Stimulated activated CD4-positive, alpha-beta T cell treated with anti-CD3 and anti-CD28 coated beads, Interleukin-2, amount 100 ng/mL, for 4 hours (primary cell): ENCODE measurements at regions not wholly inside any gene's neighbourhood (a gene's known extent, or its start where the extent isn't known, plus 50 kb on each side); places are given as distances from the start of the nearest gene placed in this dataset.
"Not testable (repeated sequence)": the region's sequence is repeated elsewhere in the genome, so short reads cannot be mapped to it uniquely, and the experiment has no call there.

ENCODE experiments used
- DNase-seq: peaks from one replicate; pipeline ENCODE4 v3.0.0-alpha.2; 2020; ENCODE audit warnings: low read depth

DNA sequence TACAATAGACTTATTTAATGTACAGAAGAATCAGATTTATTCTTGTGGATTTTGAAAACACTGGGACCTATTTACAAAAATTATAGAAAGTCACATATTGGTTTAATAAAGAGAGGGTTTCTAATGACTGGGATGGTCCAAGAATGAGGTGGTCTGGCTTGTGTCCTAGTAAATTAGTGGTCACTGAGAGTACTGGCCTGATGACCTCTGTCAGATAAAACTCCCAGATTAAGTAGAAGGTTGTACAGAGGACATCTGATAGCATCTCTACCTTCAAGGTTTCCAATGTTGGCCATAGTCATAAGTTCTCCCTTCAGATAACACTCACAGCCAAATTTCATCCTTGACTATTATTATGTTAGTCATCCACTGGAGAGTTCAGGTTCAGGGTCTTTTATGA is 692.9 kb downstream of the MTRR start:
- DNase-seq: no peak

DNA sequence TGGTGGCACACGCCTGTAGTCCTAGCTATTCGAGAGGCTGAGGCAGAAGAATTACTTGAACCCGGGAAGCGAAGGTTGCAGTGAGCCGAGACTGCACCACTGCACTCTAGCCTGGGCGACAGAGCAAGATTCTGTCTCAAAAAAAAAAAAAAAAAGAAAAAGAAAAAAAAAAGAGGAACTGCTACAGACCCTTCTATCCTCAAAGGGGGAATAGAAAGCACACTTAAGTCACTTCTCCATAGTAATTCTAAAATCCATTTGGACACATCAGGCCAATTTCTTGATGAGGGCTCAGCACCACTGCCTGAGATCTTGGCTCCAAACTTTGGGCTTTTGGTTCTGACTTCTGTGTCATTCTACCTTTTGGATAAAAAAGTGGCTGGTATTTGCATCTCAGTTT is 694.6 kb downstream of the MTRR start:
- DNase-seq: not testable (repeated sequence)

DNA sequence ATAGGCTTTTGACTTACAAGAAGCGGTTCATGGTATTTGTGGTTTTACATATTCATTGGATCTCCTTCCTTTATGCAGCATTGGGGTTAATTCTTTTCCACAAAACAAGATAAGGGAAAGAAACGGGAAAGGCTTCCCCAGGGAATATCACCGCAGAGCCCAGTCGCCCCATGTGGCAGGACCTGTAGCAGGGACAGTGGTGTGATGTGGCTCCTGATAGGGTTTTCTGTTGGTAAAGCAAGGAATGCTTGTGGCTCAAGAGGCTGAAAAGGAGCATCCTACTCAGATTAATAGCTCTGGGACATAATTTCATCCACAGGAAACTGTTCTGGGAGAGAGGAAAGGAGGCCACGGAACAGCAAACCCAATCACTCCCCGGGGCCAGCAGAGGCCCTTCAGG is 699.9 kb downstream of the MTRR start:
- no peak for DNase-seq

DNA sequence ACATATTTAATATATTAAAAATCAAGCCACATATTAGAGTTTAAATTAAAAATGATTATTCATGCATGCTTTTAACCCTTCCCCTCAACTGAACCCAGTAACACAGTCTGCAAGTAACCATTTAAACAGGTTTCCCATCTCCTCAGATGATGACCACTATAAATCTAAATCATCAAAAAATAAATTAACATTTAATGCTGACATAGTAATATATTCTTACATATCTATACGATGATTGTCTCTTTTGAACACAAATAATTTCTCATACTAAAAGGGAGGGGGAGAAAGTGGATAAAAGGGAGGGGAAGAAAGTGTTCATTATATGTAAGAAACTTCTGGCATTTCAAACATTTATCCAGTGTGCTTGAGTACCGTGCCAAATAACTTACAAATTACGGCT is 701.6 kb downstream of the MTRR start:
- no peak for DNase-seq

DNA sequence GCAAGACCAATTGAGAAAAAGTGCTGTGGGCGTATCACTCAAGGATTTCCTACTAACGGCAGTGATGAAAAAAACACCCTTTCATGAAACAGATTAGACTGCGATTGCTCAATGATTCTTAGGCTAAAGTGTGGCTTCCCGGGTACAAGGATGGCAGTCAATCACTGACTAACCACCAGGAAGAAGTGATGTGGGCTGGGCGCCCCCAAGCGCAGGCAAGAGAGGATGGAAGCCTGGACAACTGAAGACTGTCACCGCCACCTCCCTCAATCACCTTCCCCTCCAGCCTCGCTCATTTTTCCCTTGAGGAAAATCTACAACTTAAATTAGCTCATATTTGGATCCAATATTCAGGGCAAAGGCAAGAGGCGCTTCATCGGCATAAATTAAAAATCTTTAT is 707.2 kb downstream of the MTRR start:
- no peak for DNase-seq

DNA sequence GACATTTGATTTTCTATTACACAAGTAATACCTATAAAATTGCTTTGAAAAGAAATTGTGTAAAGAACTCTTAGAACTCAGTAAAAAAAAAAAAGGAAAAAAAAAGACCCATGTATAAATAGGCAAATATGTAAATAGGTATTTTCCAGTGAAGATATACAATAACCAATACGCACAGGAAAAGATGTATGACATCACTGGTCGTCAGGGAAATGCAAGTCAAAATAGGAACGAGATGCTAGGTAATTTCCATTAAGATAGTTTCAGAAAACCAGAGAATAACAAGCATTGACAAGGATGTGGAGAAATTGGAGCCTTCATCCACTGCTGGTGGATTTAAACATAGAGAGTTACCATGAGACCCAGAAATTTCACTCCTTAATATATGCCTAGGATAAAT is 708.8 kb downstream of the MTRR start:
- DNase-seq: no peak

DNA sequence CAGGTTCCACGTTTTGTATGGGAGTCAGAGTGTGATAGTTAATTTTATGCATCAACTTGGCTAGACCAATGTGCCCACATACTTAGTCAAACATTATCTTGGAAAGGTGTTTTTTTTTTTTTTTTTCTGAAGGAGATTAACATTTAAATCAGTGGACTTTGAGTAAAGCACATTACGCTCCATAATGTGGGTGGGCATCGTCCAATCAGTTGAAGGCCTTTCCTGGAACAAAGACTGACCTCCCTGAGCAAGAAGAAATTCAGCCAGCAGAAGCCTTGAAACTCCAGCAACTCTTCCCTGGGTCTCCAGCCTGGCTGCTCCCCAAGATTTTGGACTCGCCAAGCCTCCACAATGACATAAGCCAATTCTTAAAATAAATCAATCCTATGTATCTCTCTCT is 711.4 kb downstream of the MTRR start:
- no peak for DNase-seq

DNA sequence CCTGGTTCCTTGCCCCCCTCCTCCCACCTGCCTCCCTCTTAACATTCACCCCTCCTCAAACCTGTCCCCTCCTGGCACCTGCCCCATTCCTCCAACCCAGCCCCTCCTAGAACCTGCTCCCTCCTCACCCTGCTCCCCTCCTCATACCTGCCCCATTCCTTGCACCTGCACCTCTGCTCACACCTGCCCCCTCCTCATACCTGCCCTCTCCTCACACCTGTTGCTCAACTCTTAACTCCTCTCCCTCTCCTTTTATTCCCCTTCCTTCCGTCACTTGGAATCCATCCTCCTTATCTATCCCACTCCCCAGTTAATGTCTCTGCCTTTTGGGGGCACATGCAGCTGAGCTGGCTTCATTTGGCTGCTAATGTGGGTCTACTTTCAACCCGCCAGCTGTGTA is 712.1 kb downstream of the MTRR start:
- DNase-seq: no peak

DNA sequence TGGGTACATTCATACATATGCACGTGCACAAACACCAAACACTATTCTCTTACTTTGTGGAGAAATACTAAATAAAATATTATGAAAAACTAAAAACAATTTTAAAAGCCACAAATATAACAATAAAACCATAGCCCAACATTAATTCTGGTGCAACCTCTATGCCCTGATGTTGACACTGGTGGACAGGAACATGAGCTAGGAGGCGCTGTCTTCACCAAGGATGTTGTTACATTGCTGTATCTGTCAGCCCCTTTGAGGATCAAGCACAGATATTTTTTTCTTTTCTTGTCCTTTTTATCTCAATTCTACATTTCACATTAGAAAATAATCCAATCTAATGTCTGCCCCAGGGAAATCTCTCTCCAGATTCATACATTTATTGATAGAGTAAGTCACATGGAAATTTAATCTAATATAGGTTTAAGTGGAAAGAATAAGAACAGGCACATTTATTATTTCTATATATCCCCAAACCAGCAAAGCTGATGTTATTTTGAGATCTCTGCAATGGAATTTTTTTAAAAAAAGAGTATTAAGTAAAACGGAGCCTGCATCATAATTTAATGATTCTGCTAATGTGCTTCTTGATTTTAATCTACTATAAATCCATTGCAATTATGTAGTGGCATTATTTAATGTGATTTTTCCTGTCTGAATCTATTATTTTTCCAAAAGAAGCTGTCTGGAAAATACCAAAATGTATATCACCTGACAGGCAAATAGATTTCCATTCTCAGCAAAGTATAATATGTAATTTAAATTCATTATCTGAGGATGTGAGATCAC is 716.5 kb downstream of the MTRR start:
- DNase-seq: no peak

DNA sequence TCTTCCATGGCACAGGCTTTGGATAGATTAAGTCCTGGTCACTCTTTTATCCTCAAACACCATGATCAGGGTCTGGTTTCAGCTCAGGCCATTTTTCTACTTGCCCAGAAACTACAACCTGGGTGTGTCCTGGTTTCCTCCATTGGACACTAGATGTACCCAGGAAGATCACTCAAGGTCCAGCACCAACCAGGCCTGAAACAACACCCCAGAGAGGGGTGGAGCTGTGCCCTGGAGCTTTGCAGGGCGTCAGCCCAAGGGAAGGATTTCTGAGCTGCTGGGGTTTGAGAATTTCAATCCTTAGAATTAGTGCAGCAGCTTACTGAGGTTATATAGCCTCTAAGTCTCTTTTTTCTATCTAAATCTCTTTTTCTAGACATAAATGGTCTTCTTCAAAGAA is 722.0 kb downstream of the MTRR start:
- DNase-seq: no peak

DNA sequence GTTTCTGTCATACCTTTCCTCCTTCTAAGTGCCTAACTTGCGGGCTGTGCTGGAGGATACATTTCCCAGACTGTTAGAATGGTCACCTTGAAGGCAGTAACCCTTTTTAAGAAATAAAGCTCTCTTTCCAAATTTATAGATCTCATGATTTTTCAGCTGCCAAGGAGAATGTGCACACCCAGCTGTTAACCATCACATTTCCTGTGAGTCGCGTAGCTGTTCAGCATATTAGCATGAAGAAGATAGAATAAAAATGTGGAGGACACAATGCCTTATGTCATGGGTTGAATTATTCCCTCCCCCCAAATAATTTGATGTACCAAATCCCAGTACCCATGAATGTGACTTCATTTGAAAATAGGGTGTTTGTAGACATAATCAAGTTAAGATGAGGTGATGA is 729.4 kb downstream of the MTRR start:
- DNase-seq: no peak

DNA sequence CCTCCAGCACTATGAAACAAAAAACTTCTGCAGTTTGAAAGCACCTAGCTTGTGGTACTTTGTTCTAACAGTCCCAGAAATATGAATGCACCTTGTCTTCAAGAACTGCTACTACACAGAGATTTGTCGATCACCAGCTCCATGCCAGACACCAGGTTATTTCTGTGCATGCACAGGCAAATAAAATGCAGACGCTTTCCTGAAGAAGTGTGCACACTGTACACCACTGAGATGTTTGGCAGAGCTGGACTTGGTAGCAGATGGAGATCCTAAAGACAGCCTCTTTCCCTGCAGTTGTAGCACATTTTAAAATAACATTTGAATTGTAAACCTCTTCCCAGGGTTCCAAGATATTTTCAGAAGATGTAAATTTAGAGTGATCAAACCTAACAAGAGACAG is 730.0 kb downstream of the MTRR start:
- DNase-seq: no peak

DNA sequence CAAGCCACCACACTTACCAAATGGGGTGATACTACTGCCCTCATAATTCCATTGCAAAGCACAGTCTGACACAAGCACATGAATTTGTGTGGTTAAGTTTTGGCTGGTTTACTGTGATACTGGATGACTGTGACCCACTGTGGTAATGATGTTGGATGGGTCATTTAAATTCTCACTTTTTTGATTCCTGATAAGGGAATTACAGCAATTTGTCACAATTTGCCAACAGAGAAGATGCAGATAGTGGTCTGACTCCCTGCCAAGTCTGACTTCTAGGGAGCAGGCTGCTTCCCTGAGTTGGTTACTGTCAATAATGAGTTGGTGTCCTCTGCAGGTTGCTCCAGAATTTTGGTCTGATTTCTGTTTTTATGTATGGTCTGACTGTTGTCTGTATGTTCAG is 731.9 kb downstream of the MTRR start:
- no peak for DNase-seq

DNA sequence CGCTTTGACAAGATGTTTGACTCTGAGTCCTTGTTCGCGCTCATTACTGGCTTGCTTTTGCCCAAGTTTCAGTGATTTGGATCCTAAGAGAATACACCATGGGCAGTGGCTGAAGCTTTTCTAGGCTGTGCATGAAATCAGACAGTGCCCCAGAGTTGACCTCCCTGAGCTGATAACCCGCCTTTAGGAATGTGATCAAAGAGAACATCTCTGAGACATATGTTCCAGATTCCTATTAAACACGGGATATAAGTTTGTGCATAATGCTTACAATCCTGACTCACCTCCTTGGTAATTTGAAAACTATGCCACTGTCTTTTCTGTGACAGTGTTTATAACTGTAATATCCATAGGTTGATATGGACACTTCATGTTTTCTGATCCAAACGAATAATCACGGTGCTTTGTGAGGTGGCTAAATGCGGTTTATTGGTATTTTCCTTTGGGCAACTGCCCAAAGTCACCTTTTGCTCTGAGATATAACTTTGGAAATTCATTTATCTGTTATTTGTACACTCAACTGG is 732.9 kb downstream of the MTRR start:
- DNase-seq: no peak

DNA sequence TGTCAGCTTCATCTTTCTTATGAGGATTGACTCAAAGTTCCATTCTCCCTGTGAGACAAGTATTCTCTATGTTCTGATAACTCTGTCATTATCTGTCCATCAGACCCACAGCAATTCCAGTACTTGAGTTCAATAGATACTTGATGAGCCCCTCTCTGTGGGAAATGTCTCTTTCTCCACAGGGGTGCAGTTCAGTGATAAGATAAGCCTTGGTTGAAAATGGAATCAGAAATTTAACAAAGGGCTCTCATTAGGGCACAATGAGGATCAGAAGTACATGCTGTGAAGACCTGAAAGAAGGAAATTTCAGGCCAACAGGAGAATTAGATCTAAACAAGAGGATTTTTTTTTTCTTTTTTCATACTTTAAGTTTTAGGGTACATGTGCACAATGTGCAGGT is 737.3 kb downstream of the MTRR start:
- no peak for DNase-seq

DNA sequence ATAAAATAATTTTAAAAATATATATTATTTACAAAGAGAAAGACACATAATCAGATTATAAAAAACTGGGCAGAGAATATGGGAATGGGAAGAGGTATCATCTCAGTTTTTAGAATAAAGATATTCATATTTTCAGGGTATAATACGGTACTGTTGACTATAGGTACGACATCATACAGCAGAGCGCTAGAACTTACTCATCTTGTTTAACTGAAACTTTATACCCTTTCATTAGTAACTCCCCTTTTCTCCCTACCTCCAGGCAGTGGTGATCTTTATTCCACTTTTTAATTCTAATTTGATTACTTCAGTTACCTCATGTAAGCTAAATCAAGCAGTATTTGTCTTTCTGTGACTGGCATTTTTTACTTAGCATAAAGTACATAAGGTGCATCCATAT is 742.1 kb downstream of the MTRR start:
- DNase-seq: no peak

DNA sequence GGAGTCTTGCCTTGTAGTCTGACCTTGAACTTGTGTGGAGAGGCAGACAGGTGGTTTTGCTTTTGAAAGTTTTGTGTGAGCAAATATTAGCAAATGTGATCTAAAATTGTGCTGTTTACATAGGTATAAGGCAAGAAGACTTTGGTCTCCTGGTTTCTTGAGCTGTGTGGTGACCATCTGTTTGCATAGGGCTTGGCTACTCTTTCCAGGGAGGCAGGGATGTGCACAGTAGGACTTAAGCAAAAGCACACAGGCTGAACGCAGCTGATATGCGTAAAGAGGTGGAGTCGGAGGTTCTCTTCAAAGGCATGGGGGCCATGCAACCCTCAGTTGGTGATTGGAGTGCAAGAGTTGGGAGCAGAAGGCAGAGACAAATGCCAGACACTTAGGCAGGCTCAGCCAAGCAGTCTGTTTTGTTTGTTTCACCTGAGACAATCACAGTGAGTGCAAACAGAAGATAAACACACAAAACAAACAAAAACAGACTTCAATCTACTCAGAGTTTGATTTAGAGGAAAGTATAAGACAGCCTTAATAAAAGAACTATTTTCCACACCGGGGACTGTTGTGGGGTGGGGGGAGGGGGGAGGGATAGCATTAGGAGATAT is 744.2 kb downstream of the MTRR start:
- no peak for DNase-seq

DNA sequence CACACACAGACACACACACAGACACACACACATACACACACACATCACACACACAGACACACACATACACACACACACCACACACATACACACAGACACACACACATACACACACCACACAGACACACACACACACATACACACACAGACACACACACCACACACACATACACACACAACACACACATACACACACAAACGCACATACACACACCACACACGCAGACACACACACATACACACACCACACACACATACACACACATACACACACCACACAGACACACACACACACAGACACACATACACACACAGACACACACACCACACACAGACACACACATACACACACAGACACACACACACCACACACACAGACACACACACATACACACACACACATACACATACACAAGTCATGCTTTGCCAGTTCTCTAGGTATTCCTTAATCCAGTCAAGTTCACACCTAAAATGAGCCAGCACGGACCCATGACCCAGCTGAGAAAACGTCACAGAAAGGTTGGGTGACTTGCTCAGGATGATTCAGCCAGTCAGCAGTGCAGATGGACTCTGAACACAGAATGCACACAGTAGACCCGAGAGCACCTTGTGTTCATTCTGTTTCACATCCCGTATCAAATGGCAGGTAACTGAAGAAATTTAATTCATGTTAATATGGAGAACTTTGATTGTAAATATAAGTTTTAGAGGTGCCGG is 746.4 kb downstream of the MTRR start:
- DNase-seq: no peak

DNA sequence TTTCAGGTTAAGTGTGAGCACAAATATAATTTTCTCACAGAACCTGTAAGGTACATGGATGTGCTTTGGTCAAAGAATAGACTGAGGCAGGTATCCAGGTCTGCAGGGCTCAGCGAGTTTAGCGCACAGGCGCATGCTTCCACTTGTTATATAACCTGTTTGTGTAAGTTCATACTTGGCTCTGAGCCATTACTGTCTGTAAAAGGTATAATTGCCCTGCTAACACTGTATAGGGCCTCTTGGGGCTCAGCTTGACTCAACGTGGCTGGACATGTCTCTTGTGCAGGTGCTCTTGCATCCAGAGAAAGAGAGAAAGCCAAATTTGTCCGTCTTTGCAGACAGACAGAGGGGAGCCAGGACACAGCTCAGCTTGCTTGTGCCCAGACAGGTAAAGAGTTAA is 759.6 kb downstream of the MTRR start:
- DNase-seq: no peak

DNA sequence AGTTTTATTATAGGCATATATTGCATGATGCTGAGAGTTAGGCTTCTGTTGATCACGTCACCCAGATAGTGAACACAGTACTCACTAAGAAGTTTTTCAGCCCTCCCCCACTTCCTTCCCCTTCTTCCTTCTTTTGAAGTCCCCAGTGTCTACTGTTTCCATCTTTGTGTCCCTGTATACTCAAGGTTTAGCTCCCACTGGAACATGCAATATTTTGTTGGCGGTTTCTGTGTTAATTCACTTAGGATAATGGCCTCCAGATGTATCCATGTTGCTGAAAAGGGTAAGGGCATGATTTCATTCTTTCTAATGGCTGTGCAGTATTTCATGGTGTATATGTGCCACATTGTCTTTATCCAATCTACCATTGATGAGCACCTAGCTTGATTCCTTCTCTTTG is 764.3 kb downstream of the MTRR start:
- DNase-seq: no peak

DNA sequence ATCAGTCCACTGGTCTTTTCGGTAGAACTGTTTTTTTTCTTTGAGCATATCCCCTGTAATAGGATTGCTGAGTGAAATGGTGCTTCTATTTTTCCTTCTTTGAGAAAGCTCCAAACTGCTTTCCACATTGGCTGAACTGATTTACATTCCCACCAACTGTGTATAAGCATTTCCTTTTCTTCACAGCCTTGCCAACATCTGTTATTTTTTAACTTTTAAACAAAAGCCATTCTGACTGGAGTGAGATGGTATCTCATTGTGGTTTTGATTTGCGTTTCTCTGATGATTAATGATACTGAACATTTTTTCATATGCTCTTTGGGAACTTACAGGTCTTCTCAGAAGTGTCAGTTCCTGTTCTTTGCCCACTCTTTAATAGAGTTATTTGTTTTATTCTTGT is 764.7 kb downstream of the MTRR start:
- no peak for DNase-seq

DNA sequence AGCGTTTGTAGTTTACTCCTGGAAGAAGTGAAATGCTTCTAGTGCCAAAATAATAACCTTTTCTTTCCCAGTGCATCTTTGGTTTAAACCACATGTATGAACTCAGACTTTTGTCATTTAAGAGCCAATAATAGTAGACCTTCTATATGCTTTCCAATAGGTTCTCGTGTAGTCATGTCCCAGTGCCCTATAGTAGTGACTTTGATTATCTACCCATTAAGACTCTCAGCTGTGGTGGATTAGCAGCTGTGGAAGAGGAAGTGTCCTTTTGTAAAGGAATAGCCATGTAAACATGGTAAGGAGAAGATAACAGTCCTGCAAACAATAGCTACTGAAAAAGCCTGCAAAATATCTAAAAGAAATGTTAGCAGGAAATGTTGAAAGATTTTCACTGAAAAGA is 765.3 kb downstream of the MTRR start:
- DNase-seq: no peak

DNA sequence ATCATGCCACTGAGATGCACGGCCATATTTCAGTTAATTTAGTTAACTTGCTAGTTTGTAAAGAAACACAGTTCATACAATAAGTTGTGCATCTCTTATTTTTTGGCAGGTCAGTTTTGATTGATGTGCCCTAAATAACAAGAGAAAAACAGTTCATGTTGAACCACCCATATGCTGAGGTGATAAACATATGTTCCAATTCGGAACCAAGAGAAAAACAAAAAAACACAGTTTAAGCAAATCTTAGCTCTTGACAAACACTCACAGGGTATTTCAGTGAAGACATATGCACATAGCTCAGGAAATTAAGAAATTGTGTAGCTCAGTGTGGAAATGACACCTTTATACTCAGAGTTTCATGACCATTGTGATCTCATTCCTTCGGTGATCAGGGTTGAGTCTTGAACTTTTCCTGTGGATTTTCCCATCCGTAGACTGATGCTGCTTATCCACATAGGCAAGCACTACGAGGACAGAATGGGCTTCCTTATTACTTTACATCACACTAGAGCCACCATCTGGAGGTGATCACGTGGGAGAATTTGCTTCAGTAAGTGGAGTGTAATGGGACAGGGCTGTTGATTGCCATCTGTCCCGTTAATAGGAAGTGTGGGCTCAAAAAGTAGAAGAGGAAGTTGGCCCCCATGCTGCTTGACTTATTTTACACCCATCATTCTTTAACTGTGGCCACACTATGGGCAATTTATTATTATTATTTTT is 773.0 kb downstream of the MTRR start:
- no peak for DNase-seq
